IgD-negative memory B cell (primary cell): ENCODE measurements at regions not wholly inside any gene's neighbourhood (a gene's known extent, or its start where the extent isn't known, plus 50 kb on each side); places are given as distances from the start of the nearest gene placed in this dataset.
A peak's percentile ranks its signal among the peaks of the same experiment; 100 is the strongest.

Experiments
- H3K27ac Mint-ChIP-seq, 3 donors: one replicate each; pipeline ENCODE4 v1.8.0; 2020 to 2022; ENCODE audit warnings: mild to moderate bottlenecking in 3 of 3, mixed read lengths in 3 of 3, moderate library complexity in 1 of 3
- H3K27me3 Mint-ChIP-seq: one replicate; pipeline ENCODE4 v1.8.0; 2021; ENCODE audit warnings: mixed read lengths
- H3K36me3 Mint-ChIP-seq: one replicate; pipeline ENCODE4 v1.8.0; 2020; ENCODE audit warnings: mild to moderate bottlenecking, mixed read lengths
- H3K4me1 Mint-ChIP-seq, 3 donors: one replicate each; pipeline ENCODE4 v1.8.0; 2020 to 2022; ENCODE audit warnings: mixed read lengths in 3 of 3, mild to moderate bottlenecking in 1 of 3
- H3K4me3 Mint-ChIP-seq, 4 donors: one replicate each; pipeline ENCODE4 v1.8.0; 2020 to 2022; ENCODE audit warnings: mild to moderate bottlenecking in 4 of 4, mixed read lengths in 4 of 4, moderate library complexity in 3 of 4
- H3K9me3 Mint-ChIP-seq, 3 donors: one replicate each; pipeline ENCODE4 v1.8.0; 2020 to 2021; ENCODE audit warnings: mixed read lengths in 3 of 3, mild to moderate bottlenecking in 1 of 3

DNA sequence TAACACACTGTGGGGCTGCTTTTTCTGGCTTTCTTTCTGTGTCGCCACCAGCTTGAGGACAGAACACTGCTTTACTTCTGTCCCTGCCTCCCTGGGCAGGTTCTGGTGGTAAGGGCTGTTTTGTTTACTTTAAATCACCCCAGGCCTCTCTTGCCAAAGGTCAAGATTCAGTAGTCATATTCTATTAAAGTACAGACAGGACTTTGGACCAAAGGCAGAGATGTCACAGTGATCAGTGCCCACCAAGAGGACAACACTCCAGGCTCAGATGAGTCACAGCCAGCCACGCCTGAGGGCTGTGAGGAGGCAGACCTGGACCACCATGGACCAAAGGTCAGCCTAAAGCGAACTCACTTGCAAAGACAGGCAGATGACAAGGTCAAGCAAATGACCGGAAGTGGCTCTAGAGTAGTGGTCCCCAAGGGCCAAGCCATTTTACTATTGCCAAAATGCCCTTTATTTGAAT is 200.0 kb downstream of the RHOU start:
- Mint-ChIP-seq H3K9me3 (peaks cover 0 to 5% (median 0%) of the 10 kb centered on the region in 3 donors), H3K27ac (no peak overlapping the region), H3K27me3 (peaks cover 2% of the 10 kb centered on the region), H3K4me3 (no peak overlapping the region), H3K36me3 (no peaks in the 10 kb centered on the region), H3K4me1 (peaks cover 0 to 2% (median 0%) of the 10 kb centered on the region in 3 donors)

DNA sequence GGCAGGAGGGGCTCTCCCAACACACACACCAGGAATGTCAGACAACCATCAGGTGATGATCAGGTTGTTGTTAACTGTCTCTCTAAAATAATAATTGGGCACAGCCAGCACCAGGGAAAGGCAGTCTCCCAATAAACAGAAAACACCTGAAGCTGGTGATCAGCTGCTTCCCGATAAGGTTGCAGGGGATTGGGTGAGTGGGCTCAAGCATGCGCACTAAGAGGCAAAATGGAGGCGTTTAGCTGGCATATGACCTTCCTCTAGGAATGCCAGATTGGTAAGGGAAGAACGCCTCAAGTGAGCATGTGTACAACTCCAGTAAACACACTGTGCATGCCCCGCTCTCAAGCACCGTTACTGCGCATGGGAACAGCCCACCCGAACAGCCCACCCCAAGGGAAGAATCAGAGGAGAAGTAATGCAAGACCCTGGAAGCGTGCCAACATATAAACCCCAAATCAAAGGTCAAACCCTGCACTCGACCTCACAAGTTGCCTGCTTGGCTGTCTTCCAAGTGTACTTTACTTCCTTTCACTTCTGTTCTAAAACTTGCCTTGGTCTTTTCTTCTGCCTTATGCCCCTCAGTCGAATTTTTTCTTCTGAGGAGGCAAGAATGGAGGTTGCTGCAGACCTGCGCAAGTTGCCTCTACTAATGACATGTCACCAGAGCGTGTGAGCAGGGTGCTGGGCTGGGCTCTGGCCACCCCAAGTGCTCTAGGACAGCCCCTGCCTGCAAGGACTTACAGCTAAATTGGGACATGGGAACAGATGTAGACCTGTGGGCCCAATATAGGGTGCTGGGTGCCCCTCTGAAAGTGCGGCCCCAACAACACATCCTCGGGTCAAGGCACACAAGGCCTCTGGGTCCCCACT is 200.8 kb downstream of the RHOU start:
- Mint-ChIP-seq H3K27me3 (peaks cover 2% of the 10 kb centered on the region), H3K27ac (no peak overlapping the region), H3K4me3 (no peak overlapping the region), H3K36me3 (no peaks in the 10 kb centered on the region), H3K4me1 (peaks cover 0 to 2% (median 0%) of the 10 kb centered on the region in 3 donors), H3K9me3 (peaks cover 0 to 2% (median 0%) of the 10 kb centered on the region in 3 donors)

- Mint-ChIP-seq H3K36me3 (no peaks in the 10 kb centered on the region), H3K4me3 (no peak overlapping the region), H3K9me3 (no peaks in the 10 kb centered on the region), H3K27ac (no peak overlapping the region), H3K4me1 (peaks cover 0 to 2% (median 0%) of the 10 kb centered on the region in 3 donors), H3K27me3 (peaks cover 3% of the 10 kb centered on the region)
Observed at GRCh38 chr1:228936881-228937280, 201.6 kb downstream of the RHOU start.

GRCh38 chr1:228937351-228937750 is 202.1 kb downstream of the RHOU start:
- no peaks in the 10 kb centered on the region for H3K9me3 Mint-ChIP-seq
- peaks cover 0 to 2% (median 0%) of the 10 kb centered on the region in 3 donors for H3K4me1 Mint-ChIP-seq
- H3K4me3 Mint-ChIP-seq: no peak overlapping the region

GRCh38 chr1:228937851-228938536 is 202.7 kb downstream of the RHOU start:
- H3K27ac Mint-ChIP-seq: peak overlapping the region in 1 of 3 donors; percentile 55
- H3K27me3 Mint-ChIP-seq: peaks cover 5% of the 10 kb centered on the region
- H3K4me3 Mint-ChIP-seq: no peak overlapping the region
- H3K4me1 Mint-ChIP-seq: peaks cover 0 to 2% (median 0%) of the 10 kb centered on the region in 3 donors
- H3K36me3 Mint-ChIP-seq: no peaks in the 10 kb centered on the region
- no peaks in the 10 kb centered on the region for H3K9me3 Mint-ChIP-seq

More at GRCh38 chr1:228937351-228937750, 202.1 kb downstream of the RHOU start:
- Mint-ChIP-seq H3K27ac (no peak overlapping the region), H3K36me3 (no peaks in the 10 kb centered on the region), H3K27me3 (peaks cover 3% of the 10 kb centered on the region)

- no peaks in the 10 kb centered on the region for H3K36me3 Mint-ChIP-seq
- H3K9me3 Mint-ChIP-seq: no peaks in the 10 kb centered on the region
Observed at GRCh38 chr1:228938537-228938901, 203.2 kb downstream of the RHOU start.

DNA sequence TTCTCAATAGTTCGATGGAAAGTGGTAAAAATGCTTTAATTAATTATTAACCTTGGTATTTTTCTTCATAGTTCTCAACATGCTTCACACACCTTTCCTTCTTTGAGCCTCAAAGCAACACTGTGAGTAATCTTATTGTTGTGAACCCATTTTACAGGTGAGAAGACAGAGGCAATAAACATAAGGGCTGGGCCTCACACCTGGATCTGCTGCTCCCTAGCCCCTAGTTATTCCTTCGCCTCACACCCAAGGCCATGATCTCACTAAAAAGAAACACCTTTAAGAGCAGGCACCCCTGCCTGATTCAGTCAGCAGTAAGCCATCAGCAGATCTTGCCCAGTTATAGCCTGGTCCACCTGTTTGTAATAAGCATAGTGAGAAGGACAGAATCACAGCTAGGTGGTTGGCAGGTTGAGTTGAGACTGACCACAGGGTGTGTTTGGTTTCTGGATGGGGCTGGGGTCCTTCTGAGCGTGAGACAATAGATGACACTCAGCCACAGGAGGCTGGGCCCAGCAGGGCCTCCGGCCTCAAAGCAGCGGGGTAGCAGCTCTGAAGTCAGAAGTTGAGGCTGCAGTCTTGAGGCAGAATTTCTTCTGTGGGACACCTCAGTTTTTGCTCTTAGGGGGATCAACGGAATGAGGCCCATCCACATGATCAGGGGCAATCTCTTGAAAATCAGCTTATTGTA is 203.9 kb downstream of the RHOU start:
- Mint-ChIP-seq H3K36me3 (no peaks in the 10 kb centered on the region), H3K4me1 (peaks cover 0 to 2% (median 0%) of the 10 kb centered on the region in 3 donors), H3K27me3 (peaks cover 7% of the 10 kb centered on the region), H3K27ac (no peak overlapping the region), H3K9me3 (no peaks in the 10 kb centered on the region), H3K4me3 (no peak overlapping the region)

More at GRCh38 chr1:228938537-228938901, 203.2 kb downstream of the RHOU start:
- H3K27me3 Mint-ChIP-seq: peaks cover 5% of the 10 kb centered on the region
- H3K27ac Mint-ChIP-seq: peak overlapping the region in 1 of 3 donors; percentile 55
- no peak overlapping the region for H3K4me3 Mint-ChIP-seq
- peaks cover 0 to 2% (median 0%) of the 10 kb centered on the region in 3 donors for H3K4me1 Mint-ChIP-seq

- Mint-ChIP-seq H3K27me3 (peaks cover 7% of the 10 kb centered on the region), H3K4me3 (no peak overlapping the region), H3K4me1 (peaks cover 0 to 2% (median 0%) of the 10 kb centered on the region in 3 donors), H3K27ac (no peak overlapping the region), H3K9me3 (no peaks in the 10 kb centered on the region), H3K36me3 (no peaks in the 10 kb centered on the region)
Observed at GRCh38 chr1:228939881-228940392, 204.7 kb downstream of the RHOU start.

DNA sequence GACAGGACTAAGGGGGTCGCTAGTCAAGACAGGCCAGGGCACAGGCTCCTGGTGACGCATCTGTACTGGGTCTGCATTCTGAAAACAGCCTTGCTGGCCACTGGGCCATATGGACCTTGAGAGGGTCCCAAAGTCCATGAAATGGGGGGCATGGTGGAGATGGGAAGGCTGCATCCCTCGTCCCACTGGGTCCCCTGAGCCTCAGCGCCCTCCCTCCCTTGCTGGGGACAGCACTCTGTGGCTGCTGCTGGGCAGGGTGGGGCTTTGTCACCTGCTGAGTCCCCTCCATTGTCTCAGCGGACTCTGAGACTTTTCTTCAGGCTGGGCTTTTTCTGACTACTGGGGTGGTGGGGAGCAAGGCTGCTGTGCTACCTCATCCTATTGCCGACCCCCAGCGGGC is 205.2 kb downstream of the RHOU start:
- no peak overlapping the region for H3K27ac Mint-ChIP-seq
- H3K4me1 Mint-ChIP-seq: peaks cover 0 to 2% (median 0%) of the 10 kb centered on the region in 3 donors
- no peaks in the 10 kb centered on the region for H3K36me3 Mint-ChIP-seq
- H3K9me3 Mint-ChIP-seq: no peaks in the 10 kb centered on the region
- peaks cover 7% of the 10 kb centered on the region for H3K27me3 Mint-ChIP-seq
- H3K4me3 Mint-ChIP-seq: no peak overlapping the region

DNA sequence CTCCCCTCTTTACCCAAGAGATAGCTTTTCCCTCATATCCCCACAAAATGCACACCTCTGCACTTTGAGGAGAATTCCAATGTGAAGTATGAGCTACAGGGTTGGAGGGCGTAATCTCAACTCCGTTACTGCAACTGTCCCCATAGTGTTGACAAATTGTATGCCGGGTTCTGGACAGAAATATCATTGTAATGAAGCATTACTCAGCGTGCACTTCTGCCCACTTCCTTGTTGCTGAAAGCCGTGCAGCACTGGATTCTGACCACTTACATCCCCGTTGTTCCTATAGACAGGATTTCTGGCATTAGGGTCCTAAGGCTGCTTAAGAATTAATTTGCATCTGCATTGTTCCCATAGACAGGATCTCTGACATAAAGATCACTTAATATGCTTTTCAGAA is 205.6 kb downstream of the RHOU start:
- no peaks in the 10 kb centered on the region for H3K9me3 Mint-ChIP-seq
- no peaks in the 10 kb centered on the region for H3K36me3 Mint-ChIP-seq
- H3K4me3 Mint-ChIP-seq: no peak overlapping the region
- no peak overlapping the region for H3K27ac Mint-ChIP-seq
- peaks cover 9% of the 10 kb centered on the region for H3K27me3 Mint-ChIP-seq
- peaks cover 0 to 2% (median 0%) of the 10 kb centered on the region in 3 donors for H3K4me1 Mint-ChIP-seq

DNA sequence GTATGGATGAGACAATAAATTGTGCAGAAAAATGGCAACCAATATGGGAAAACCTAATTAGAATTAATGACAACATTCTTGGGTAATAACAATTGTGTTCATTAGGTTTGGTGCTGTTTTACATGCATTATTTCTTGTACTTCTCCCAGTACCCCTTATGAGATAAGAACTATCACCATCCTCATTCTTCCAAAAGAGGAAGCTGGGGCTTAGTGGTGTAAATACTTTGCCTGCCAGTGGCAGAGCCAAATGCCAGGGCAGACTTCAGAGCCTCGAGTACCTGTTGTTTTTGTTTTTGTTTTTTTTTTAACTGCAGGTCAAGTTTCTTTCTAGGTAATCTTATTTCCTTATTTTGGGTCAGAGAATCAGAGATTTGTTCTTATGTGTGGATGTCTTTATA is 206.4 kb downstream of the RHOU start:
- peaks cover 0 to 2% (median 0%) of the 10 kb centered on the region in 3 donors for H3K4me1 Mint-ChIP-seq
- no peaks in the 10 kb centered on the region for H3K9me3 Mint-ChIP-seq
- H3K36me3 Mint-ChIP-seq: no peaks in the 10 kb centered on the region
- H3K27ac Mint-ChIP-seq: no peak overlapping the region
- H3K4me3 Mint-ChIP-seq: no peak overlapping the region
- peaks cover 9% of the 10 kb centered on the region for H3K27me3 Mint-ChIP-seq

- no peaks in the 10 kb centered on the region for H3K36me3 Mint-ChIP-seq
- H3K4me1 Mint-ChIP-seq: peaks cover 0 to 2% (median 0%) of the 10 kb centered on the region in 3 donors
- no peak overlapping the region for H3K27ac Mint-ChIP-seq
- no peaks in the 10 kb centered on the region for H3K9me3 Mint-ChIP-seq
- H3K4me3 Mint-ChIP-seq: no peak overlapping the region
- H3K27me3 Mint-ChIP-seq: peaks cover 9% of the 10 kb centered on the region
Observed at GRCh38 chr1:228943436-228943835, 208.2 kb downstream of the RHOU start.

DNA sequence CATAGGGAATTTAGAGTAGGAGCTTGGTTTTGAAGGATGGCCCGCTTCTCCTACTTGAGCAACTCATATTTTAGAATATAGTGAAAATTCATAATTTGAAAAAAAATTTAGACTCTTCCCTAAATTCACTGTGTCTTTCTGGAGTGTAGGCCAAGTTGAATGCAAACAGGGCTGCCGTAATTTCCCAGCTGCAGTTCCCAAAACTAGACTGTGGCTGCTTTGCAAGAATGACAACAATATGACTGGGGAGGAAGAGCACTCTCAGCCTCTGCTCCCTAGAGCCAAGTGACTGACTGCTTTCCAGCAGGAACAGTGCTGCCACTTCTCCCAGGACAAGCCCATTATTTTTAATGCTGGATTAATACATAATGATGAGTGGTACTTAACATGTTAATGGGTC is 209.0 kb downstream of the RHOU start:
- H3K27ac Mint-ChIP-seq: no peak overlapping the region
- H3K36me3 Mint-ChIP-seq: no peaks in the 10 kb centered on the region
- peaks cover 9% of the 10 kb centered on the region for H3K27me3 Mint-ChIP-seq
- H3K4me1 Mint-ChIP-seq: no peaks in the 10 kb centered on the region
- no peak overlapping the region for H3K4me3 Mint-ChIP-seq
- H3K9me3 Mint-ChIP-seq: no peaks in the 10 kb centered on the region

GRCh38 chr1:228944935-228945371 is 209.7 kb downstream of the RHOU start:
- no peaks in the 10 kb centered on the region for H3K36me3 Mint-ChIP-seq
- H3K4me1 Mint-ChIP-seq: no peaks in the 10 kb centered on the region
- H3K4me3 Mint-ChIP-seq: no peak overlapping the region
- H3K27ac Mint-ChIP-seq: no peak overlapping the region
- H3K9me3 Mint-ChIP-seq: no peaks in the 10 kb centered on the region
- peaks cover 9% of the 10 kb centered on the region for H3K27me3 Mint-ChIP-seq

GRCh38 chr1:228945885-228946284 is 210.6 kb downstream of the RHOU start:
- Mint-ChIP-seq H3K4me1 (no peaks in the 10 kb centered on the region), H3K27me3 (peaks cover 9% of the 10 kb centered on the region), H3K27ac (no peak overlapping the region), H3K9me3 (no peaks in the 10 kb centered on the region), H3K36me3 (no peaks in the 10 kb centered on the region), H3K4me3 (no peak overlapping the region)
